IPS DF 6.9 (cell line): ENCODE measurements at regions not wholly inside any gene's neighbourhood (a gene's known extent, or its start where the extent isn't known, plus 50 kb on each side); places are given as distances from the start of the nearest gene placed in this dataset.
"Not testable (repeated sequence)": the region's sequence is repeated elsewhere in the genome, so short reads cannot be mapped to it uniquely, and the experiment has no call there.

ENCODE experiments used
- DNase-seq: peaks from one replicate; pipeline ENCODE4 v3.0.0-alpha.2; 2013; ENCODE audit warnings: low read depth, low spot score
- H3K27ac ChIP-seq: one replicate; pipeline ENCODE4 v1.5.1; 2013; ENCODE audit warnings: low read length, control low read depth
- H3K27me3 ChIP-seq: 2 replicates; pipeline ENCODE4 v1.6.1; 2013; ENCODE audit warnings: mild to moderate bottlenecking, low read length; ENCODE audit not compliant: control insufficient read depth, insufficient read depth
- H3K36me3 ChIP-seq: 2 replicates; pipeline ENCODE4 v1.6.1; 2013; ENCODE audit warnings: low read length; ENCODE audit not compliant: control insufficient read depth, insufficient read depth
- H3K4me1 ChIP-seq: 2 replicates; pipeline ENCODE4 v1.6.1; 2013; ENCODE audit warnings: low read length; ENCODE audit not compliant: control insufficient read depth, insufficient read depth
- H3K4me3 ChIP-seq: 2 replicates; pipeline ENCODE4 v1.5.1; 2013; ENCODE audit warnings: mild to moderate bottlenecking, low read length
- H3K9me3 ChIP-seq: 2 replicates; pipeline ENCODE4 v1.6.1; 2013; ENCODE audit warnings: low read length, inconsistent platforms; ENCODE audit not compliant: control insufficient read depth, insufficient read depth
- WGBS: extraction: QIAGEN DNeasy Blood & Tissue Kit; methylation state at CpG from one replicate; pipeline ENCODE4 v1.1.7; 2013; ENCODE audit warnings: mixed read lengths, missing lambda C conversion rate; ENCODE audit not compliant: insufficient read length, insufficient coverage; 5-methylcytosine and 5-hydroxymethylcytosine counted together

DNA sequence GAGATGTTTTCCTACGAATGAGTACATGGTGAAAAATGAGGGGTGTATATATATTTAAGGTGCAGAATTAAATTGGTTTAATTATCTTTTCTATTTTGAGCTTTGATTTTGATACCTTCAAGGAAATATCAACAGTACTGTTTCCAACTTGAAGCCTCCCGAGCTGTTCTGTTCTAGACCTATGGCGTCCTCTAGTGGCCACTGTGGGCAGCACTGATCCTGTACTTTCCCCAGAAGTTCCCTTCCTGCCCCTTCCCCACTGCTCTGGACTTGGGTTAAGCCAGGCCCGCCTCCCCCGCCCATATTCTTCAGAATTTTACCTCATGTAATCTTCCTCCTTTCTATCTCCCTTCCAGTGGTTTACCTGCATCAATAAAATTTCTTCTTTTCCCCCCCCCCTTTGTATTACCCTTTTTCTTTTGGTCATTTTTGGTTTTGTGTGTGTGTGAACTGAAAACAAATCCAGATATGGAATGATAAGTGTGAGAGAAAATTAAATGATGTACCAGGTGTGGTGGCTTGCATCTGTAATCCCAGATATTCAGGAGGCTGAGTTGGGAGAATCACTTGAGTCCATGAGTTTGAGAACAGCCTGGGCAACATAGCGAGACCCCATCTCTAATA, 1643.5 kb downstream of the TP53TG3F start:
- H3K4me1 ChIP-seq = no peaks in the 10 kb centered on the region
- no peaks in the 10 kb centered on the region for H3K36me3 ChIP-seq
- 100% methylated on average over 1 of the region's 6 CpGs for WGBS
- no peak overlapping the region for H3K4me3 ChIP-seq
- H3K9me3 ChIP-seq = 0 out of 2 replicates have a peak, but pooled peaks cover 2% of the 10 kb centered on the region
- H3K27me3 ChIP-seq = no peaks in the 10 kb centered on the region
- no peak overlapping the region for H3K27ac ChIP-seq
- DNase-seq = no peak

DNA sequence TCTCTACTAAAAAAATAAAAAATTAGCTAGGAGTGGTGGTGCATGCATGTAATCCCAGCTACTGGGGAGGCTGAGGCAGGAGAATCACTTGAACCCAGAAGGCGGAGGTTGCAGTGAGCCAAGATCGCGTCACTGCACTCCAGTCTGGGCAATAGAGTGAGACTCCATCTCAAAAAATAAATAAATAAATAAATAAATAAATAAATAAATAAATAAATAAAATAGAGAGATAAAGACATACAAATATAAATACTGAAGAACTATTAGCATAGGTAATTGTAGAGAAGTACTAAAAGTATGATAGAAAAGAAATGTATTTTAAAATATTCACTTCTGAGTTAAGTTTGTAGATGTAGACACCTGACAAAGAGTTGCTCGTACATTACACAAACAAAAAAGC, 1652.4 kb downstream of the TP53TG3F start:
- WGBS = no CpG with 5 or more reads among the region's 4 CpGs
- H3K4me1 ChIP-seq, DNase-seq, H3K4me3 ChIP-seq, H3K27ac ChIP-seq, H3K27me3 ChIP-seq, H3K36me3 ChIP-seq, H3K9me3 ChIP-seq: not testable (repeated sequence)

DNA sequence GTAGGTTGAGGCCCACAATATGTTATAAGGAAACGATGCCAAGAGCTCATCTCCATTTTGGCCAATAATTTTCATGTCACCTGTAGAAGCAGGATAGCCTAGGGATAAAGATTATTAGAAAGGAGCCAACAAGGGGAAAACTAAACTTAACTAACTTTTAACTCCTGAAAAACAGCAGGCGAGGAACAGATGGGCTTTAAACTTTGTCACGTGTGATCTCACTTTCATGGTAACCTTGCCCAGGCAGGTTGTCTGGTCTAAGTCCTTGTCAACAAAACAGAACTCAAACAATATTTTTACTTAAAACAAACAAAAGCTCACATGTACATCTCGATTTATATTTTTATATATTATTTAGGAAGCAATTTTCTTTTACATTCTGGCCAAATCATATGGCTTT, 1672.0 kb downstream of the TP53TG3F start:
- H3K4me3 ChIP-seq = no peak overlapping the region
- no peak overlapping the region for H3K27ac ChIP-seq
- H3K36me3 ChIP-seq = no peaks in the 10 kb centered on the region
- H3K27me3 ChIP-seq = no peaks in the 10 kb centered on the region
- no peak for DNase-seq
- no CpG with 5 or more reads among the region's 4 CpGs for WGBS
- no peaks in the 10 kb centered on the region for H3K9me3 ChIP-seq
- no peaks in the 10 kb centered on the region for H3K4me1 ChIP-seq

DNA sequence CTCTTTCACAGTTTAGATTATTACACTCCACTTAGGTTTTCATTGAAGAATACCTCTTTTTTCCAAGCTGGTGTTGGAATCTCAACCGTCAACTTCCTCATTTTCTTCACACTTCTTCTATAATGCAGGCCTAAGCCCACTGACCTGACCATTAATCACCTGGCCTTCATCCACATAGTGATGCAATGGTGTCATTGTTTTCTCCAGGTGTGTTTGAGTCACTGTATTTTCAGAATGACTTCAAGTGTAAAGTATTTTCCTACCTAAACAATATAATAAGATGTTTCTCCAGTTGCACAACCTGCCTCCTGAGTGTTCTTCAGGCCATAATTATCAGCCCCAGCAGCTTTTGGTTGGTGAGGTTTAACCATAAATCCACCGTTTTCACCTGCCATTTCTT, 1675.1 kb downstream of the TP53TG3F start:
- no peaks in the 10 kb centered on the region for H3K27me3 ChIP-seq
- no CpG with 5 or more reads among the region's 2 CpGs for WGBS
- H3K27ac ChIP-seq = no peak overlapping the region
- no peaks in the 10 kb centered on the region for H3K36me3 ChIP-seq
- H3K4me1 ChIP-seq = no peaks in the 10 kb centered on the region
- no peak for DNase-seq
- peaks cover 2% of the 10 kb centered on the region; the same call in 1 of the 2 replicates for H3K9me3 ChIP-seq
- H3K4me3 ChIP-seq = no peak overlapping the region

DNA sequence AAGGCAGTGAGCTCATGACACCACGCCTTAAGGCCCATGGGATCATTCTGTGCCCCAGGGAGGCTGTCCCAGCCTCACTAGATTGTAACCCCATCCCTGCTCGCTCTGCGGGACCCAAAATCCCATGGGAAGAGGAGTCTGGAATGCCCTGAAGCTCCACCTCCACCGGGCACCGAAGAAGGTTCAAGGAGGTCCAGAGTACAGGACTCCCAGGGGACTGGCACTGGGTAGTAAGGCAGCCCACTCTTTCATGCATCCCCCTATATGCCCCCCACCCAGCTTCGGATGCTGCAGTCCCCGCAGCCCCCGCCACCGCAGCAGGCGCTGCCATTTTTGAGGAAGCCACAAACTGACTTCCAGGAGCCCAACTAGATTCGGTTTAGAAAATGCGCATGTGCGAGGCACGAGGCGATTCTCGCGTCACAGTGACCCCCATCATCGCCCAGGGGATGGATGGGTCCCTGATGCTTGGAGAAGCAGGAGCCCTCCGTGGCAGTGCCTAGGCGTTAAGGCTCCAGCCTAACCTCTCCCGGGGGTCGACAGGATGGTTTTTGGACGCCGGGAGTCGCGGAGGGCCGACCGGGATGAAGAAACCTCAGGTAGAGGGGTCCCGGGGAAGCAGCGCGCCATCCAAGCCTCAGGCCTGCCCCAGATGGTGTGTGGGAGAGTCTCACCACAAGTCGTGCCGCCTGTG, 1681.0 kb downstream of the TP53TG3F start:
- WGBS = no CpG with 5 or more reads among the region's 33 CpGs
- H3K9me3 ChIP-seq = peaks cover 25% of the 10 kb centered on the region
- H3K27me3 ChIP-seq = no peaks in the 10 kb centered on the region

DNA sequence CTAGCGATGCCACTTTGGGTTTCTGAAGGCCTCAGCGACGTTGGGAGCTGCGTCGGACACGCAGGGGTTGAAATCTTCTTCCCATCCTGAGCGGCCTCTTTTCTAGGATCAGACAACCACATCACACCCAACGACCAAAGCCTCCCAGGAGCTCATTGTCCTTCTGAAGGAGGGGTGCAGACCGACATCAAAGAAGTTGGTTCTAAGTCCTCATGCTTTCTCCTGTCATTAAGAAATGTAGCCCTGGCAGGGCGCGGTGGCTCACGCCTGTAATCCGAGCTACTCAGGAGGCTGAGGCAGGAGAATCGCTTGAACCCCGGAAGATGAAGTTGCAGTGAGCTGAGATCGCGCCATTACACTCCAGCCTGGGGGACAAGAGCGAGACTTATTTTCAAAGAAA, 1681.9 kb downstream of the TP53TG3F start:
- WGBS = no CpG with 5 or more reads among the region's 18 CpGs
- H3K27me3 ChIP-seq = no peaks in the 10 kb centered on the region
- H3K9me3 ChIP-seq = peaks cover 25% of the 10 kb centered on the region
- no peak overlapping the region for H3K27ac ChIP-seq
- no peak for DNase-seq
- H3K4me3 ChIP-seq = no peak overlapping the region
- no peaks in the 10 kb centered on the region for H3K36me3 ChIP-seq
- no peaks in the 10 kb centered on the region; the same call in 1 of the 2 replicates for H3K4me1 ChIP-seq

More for the DNA sequence above, 1681.0 kb downstream of the TP53TG3F start:
- no peak for DNase-seq
- H3K36me3 ChIP-seq = no peaks in the 10 kb centered on the region
- H3K4me1 ChIP-seq = no peaks in the 10 kb centered on the region; the same call in 1 of the 2 replicates
- no peak overlapping the region for H3K4me3 ChIP-seq
- H3K27ac ChIP-seq = no peak overlapping the region

DNA sequence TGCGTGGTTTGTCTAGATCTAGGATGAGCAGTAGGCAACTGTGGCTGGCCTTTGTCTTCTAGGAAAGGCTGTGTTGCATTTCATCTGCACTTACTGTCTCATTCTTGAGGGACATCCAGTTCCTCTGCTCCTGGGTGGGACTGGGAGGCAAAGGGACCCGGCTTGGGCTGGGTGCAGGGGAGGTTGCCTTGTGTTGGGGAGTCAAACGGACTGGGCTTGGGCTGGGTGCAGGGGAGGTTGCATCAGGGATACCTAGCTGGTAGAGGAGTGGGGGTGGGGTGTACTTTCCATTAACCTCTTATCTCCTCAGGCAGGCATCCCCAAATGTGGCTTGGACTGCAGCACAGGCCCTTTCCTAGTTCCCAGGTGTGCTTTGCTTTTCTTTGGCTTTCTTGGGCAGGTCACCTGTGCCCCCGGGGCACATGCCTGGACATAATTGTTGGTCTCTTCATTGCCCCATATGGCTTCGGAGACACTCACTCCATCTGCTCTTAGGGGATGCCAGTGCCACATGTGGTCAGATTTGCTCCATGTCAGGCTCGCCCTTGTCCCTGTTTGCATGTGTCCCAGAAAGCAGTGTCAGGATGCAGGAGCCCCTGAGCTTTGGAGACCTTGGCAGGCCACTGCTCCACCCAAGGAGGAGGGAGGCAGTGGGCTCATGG, 1682.9 kb downstream of the TP53TG3F start:
- H3K36me3 ChIP-seq = no peaks in the 10 kb centered on the region
- no peaks in the 10 kb centered on the region; the same call in 1 of the 2 replicates for H3K4me1 ChIP-seq
- H3K4me3 ChIP-seq = no peak overlapping the region
- no peaks in the 10 kb centered on the region for H3K27me3 ChIP-seq
- H3K27ac ChIP-seq = no peak overlapping the region
- WGBS = no CpG with 5 or more reads among the region's 6 CpGs
- peaks cover 28% of the 10 kb centered on the region for H3K9me3 ChIP-seq
- DNase-seq = no peak

DNA sequence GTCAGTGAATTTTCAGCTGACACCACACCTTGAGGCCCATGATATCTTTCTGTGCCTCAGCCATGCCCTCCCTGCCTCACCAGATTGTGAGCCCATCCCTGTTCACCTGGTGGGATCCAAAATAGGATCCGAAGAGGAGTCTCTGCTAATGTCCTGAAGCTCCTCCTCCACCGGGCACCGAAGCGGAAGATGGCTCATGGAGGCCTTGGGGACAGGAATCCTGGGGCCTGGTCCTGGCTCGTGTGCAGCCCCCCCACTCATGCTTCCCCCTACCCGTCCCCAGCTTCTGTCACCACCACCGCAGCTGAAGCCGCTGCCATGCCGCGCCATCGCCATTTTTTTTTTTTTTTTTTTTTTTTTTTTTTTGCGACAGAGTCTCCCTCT, 1683.4 kb downstream of the TP53TG3F start:
- Histone ChIP-seq H3K9me3 (peaks cover 30% of the 10 kb centered on the region), H3K27me3 (no peaks in the 10 kb centered on the region), H3K27ac (no peak overlapping the region), H3K36me3 (no peaks in the 10 kb centered on the region), H3K4me1 (no peaks in the 10 kb centered on the region; the same call in 1 of the 2 replicates), H3K4me3 (no peak overlapping the region)
- no peak for DNase-seq
- no CpG with 5 or more reads among the region's 12 CpGs for WGBS

DNA sequence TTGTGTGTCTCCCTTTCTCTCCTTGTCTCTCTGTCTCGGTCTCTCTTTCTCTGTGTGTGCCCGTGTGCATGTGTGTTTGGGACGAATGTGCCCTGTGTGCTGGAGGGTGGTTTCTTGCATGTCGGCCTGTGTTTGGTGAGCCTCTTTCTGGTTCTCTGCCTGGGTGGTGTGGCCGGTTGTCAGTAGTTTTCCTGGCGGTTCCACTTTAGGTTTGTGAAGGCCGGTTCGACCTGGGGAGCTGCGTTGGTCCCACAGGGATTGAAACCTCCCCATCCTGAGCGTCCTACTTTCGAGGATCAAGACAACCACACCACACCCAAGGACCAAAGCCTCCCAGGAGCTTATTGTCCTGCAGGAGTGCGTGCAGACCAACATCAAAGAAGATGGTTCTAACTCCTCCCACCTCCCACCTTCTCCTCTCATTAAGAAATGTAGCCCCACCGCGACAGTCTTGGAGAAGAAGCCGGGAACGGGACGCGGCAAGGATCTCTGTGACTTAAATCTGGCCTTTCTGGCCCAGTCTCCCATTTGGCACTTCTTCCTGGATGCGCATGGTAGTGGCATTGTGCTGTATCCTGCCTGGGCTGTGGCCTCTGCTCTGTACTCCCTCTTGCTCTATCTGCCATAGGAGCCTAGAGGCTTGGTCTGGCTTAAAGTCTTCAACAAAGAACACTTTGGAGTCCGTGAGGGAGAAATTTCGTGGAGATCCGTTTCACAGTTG, 1685.0 kb downstream of the TP53TG3F start:
- Histone ChIP-seq H3K4me3 (no peak overlapping the region), H3K36me3 (no peaks in the 10 kb centered on the region), H3K27ac (no peak overlapping the region), H3K4me1 (no peaks in the 10 kb centered on the region; the same call in 1 of the 2 replicates), H3K27me3 (no peaks in the 10 kb centered on the region), H3K9me3 (peaks cover 33% of the 10 kb centered on the region)
- WGBS = no CpG with 5 or more reads among the region's 22 CpGs
- DNase-seq = no peak

DNA sequence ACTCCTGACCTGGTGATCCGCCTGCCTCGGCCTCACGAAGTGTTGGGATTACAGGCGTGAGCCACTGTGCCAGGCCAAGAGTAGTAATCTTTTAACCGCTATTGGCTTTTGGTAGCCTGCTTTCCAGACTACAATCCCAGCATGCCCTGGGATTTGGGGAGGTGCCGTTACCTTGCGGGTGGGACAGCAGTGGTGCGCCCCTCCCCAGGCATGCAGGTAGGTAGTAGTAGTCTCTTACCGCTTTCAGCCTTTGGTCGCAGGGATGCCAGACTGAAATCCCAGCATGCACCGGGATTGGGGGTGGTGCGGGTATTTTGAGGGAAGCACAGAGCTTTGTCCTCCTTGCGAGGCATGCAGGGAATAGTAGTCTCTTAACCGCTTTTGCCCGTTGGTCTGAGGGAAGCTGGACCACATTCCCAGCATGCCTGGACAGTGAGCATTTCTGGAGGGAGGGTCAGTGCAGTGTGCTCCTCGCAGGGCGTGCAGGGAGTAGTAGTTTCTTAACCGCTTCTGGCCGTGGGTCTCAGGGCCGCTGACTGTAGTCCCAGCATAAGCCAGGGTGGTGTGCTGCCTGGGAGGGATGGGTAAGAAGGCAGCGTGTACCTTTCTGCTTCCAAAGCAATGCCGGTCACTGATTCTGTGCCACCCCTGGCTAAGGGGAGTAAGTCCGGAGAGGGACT, 1686.8 kb downstream of the TP53TG3F start:
- Histone ChIP-seq H3K36me3 (no peaks in the 10 kb centered on the region), H3K4me3 (no peak overlapping the region), H3K27ac (no peak overlapping the region), H3K9me3 (peaks cover 35% of the 10 kb centered on the region), H3K27me3 (no peaks in the 10 kb centered on the region), H3K4me1 (no peaks in the 10 kb centered on the region; the same call in 1 of the 2 replicates)
- no CpG with 5 or more reads among the region's 23 CpGs for WGBS
- no peak for DNase-seq
